ENCODE measurements at regions not wholly inside any gene's neighbourhood (a gene's known extent, or its start where the extent isn't known, plus 50 kb on each side); places are given as distances from the start of the nearest gene placed in this dataset.

DNA sequence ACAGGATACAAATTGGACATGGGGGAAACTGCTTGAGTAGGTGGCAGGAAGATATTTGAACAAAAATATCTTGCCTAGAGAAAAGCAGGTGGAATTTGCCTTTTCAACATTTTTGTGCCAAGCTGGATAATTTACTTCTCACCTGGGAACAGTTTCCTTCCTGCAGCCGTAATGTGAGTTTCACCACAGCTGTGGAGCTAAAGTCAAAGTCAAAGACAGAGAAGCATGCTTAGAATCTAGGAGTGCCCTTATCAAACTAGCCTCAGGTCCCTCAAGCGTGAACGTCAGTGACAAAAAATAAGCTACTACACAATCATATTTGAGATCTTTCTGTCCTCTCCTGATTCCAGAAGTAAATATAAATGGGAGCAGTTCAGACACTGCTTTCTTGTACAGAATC is 588.9 kb downstream of the MAT2B start:
- DNase-seq (ENCODE audit: low read depth): no peak
- TF ChIP-seq, protein P1, sequence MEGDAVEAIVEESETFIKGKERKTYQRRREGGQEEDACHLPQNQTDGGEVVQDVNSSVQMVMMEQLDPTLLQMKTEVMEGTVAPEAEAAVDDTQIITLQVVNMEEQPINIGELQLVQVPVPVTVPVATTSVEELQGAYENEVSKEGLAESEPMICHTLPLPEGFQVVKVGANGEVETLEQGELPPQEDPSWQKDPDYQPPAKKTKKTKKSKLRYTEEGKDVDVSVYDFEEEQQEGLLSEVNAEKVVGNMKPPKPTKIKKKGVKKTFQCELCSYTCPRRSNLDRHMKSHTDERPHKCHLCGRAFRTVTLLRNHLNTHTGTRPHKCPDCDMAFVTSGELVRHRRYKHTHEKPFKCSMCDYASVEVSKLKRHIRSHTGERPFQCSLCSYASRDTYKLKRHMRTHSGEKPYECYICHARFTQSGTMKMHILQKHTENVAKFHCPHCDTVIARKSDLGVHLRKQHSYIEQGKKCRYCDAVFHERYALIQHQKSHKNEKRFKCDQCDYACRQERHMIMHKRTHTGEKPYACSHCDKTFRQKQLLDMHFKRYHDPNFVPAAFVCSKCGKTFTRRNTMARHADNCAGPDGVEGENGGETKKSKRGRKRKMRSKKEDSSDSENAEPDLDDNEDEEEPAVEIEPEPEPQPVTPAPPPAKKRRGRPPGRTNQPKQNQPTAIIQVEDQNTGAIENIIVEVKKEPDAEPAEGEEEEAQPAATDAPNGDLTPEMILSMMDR (IDR thresholded peaks at IDR 0.05; ENCODE audit: control insufficient read depth, extremely low read depth, insufficient read depth): no peak
- no peak overlapping the region for H3K4me3 ChIP-seq (ENCODE audit: low read depth, low read length)

DNA sequence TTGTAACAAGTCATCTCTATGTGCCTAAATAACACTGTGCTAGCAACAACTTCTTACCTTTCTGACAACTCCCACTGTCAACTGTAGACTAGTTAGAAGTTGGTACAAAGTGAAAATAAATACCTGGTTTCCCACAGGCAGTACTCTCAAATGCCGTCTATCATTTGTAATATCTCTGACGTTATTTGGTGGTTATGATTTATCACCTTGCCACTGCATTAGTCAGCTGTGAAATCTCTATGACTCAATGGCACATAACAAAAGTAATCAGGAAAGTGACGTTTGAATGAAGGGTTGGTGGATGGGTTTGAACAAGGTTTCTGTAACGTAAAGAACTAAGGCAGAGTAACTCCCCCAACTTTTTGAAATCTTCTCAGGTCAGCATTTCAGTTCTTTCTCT is 592.3 kb downstream of the MAT2B start:
- TF ChIP-seq, protein P1 (IDR thresholded peaks at IDR 0.05; ENCODE audit: control insufficient read depth, extremely low read depth, insufficient read depth): no peak

DNA sequence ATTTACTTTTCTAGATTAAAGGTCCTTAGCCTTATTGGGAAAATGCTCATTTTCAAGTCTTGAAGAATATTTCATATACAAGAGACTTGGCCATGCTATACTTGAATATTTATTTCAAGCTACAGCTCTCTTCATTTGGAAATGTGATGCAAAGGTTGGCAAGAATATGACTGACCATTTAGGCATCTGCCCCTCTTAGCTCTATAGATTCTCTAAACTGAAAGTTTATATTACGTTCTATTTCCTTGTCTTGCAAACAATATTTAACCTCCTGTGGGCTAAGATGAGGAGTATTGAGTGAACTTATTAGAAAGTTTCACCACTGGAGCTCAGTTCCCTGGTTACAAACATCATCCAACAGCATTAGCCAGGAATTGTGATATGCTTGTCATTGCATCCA is 593.1 kb downstream of the MAT2B start:
- TF ChIP-seq, protein P1 (IDR thresholded peaks at IDR 0.05; ENCODE audit: control insufficient read depth, extremely low read depth, insufficient read depth): no peak
- no peak overlapping the region for H3K4me3 ChIP-seq (ENCODE audit: low read depth, low read length)

More for the DNA sequence above, 592.3 kb downstream of the MAT2B start:
- no peak overlapping the region for H3K4me3 ChIP-seq (ENCODE audit: low read depth, low read length)
- DNase-seq (ENCODE audit: low read depth): no peak

DNA sequence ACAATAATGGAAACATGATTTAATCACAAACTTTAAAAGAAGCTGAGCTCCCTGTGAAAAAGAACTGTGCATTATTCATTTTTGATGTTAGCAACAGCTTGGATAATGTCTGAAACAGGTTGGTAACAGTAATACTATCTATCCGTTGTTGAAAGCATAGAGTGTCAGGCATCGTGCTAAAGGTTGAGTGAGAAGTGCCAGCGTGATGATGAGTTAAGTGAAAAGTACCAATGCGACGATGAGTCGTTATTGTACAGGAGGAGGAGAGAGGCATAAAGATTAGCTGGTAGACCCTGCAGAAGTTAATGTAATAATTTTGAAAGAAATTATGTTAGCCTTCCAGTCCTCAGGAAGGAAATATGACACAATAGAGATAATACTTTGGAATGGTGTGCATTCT is 593.6 kb downstream of the MAT2B start:
- DNase-seq (ENCODE audit: low read depth): no peak
- TF ChIP-seq, protein P1 (IDR thresholded peaks at IDR 0.05; ENCODE audit: control insufficient read depth, extremely low read depth, insufficient read depth): no peak
- H3K4me3 ChIP-seq (ENCODE audit: low read depth, low read length): no peak overlapping the region

More for the DNA sequence above, 593.1 kb downstream of the MAT2B start:
- DNase-seq (ENCODE audit: low read depth): no peak

DNA sequence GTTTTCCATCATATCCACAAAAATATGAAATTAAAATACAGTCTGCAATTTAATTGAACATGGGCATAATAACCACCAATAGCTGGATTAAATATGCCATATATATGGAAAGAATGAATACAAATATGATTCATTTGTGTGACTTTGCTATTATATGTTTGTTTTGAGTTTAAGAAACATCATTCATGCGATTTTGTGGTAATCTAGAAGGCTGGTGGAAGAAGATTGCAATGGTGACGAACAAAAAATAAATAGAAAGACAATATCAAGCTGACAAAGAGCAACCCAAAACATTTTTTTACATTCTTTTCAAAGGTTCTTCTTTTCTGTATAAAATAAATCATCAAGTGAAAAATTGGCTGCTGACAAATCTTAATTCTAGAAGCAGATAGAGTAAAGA is 610.0 kb downstream of the MAT2B start:
- TF ChIP-seq, protein P1 (IDR thresholded peaks at IDR 0.05; ENCODE audit: control insufficient read depth, extremely low read depth, insufficient read depth): no peak
- no peak for DNase-seq (ENCODE audit: low read depth)
- no peak overlapping the region for H3K4me3 ChIP-seq (ENCODE audit: low read depth, low read length)

DNA sequence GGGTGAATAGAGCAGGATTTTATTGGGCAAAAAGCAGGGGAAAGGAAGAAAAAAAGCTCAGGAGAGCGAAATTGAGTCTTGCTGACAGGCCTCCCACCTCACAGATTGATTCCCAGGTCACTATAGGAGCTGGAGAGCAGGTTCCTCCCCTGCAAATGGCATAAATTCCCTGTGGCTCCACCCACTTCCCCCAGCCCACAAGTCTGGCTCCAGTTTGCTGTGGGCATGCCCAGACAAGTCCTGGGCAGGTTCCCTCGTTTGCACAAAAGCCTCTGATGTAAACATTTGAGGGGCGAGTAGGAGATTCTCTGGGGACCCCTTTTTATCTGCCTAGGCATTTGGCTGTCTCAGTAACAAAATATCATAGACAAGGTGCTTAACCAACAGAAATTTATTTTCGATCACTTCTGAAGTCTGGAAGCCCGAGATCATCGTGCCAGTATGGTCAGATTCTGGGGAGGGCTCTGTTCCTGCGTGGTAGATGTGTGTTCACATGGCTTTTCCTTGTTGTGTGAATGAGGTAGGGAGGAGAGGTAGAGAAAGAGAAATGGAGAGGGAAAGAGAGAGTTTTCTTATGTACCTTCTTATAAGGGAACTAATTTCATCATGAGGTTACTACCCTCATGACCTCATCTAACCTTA is 614.5 kb downstream of the MAT2B start:
- TF ChIP-seq, protein P1 (IDR thresholded peaks at IDR 0.05; ENCODE audit: control insufficient read depth, extremely low read depth, insufficient read depth): no peak
- DNase-seq (ENCODE audit: low read depth): peak; percentile 3
- H3K4me3 ChIP-seq (ENCODE audit: low read depth, low read length): no peak overlapping the region

DNA sequence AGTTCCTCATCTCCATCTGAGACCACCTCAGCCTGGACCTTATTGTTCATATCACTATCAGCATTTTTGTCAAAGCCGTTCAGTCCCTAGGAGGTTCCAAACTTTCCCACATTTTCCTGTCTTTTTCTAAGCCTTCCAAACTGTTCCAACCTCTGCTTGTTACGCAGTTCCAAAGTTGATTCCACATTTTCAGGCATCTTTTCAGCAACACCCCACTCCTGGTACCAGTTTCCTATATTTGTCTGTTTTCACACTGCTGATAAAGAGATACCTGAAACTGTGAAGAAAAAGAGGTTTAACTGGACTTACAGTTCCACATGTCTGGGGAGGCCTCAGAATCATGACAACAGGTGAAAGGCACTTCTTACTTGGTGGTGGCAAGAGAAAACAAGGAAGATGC is 622.1 kb downstream of the MAT2B start:
- DNase-seq (ENCODE audit: low read depth): no peak
- TF ChIP-seq, protein P1 (IDR thresholded peaks at IDR 0.05; ENCODE audit: control insufficient read depth, extremely low read depth, insufficient read depth): no peak
- no peak overlapping the region for H3K4me3 ChIP-seq (ENCODE audit: low read depth, low read length)

Data from LNCaP clone FGC (cell line).